SU-DHL-6 (cell line): ENCODE measurements at regions not wholly inside any gene's neighbourhood (a gene's known extent, or its start where the extent isn't known, plus 50 kb on each side); places are given as distances from the start of the nearest gene placed in this dataset.
"Not testable (repeated sequence)": the region's sequence is repeated elsewhere in the genome, so short reads cannot be mapped to it uniquely, and the experiment has no call there.

Experiments
- H2AFZ ChIP-seq: fragments of 200-600 bp; sonication (generic); 2 replicates; pipeline ENCODE4 v1.6.1; 2014; ENCODE audit warnings: low read depth, mild to moderate bottlenecking, moderate library complexity, mixed read lengths, antibody characterized with exemption, low read length; ENCODE audit not compliant: severe bottlenecking
- H3F3A ChIP-seq: fragments of 200-600 bp; shearing (Covaris generic); 2 replicates; pipeline ENCODE4 v1.6.0; 2016; ENCODE audit warnings: antibody characterized with exemption, mild to moderate bottlenecking; ENCODE audit not compliant: insufficient read depth
- H3K27ac ChIP-seq: fragments of 200-600 bp; sonication (generic); 2 replicates; pipeline ENCODE4 v1.5.1; 2016; ENCODE audit warnings: low read depth, mild to moderate bottlenecking, low read length, moderate library complexity, mixed read lengths
- H3K27me3 ChIP-seq: fragments of 200-600 bp; sonication (generic), shearing (Covaris generic); 2 replicates; pipeline ENCODE4 v1.6.0; 2014; ENCODE audit warnings: mild to moderate bottlenecking, low read length
- H3K36me3 ChIP-seq: fragments of 200-600 bp; sonication (generic); 2 replicates; pipeline ENCODE4 v1.6.1; 2014; ENCODE audit warnings: mild to moderate bottlenecking, low read length, mixed read lengths
- H3K4me2 ChIP-seq: fragments of 300-600, 200-600 bp; shearing (Covaris generic), sonication (generic); 2 replicates; pipeline ENCODE4 v1.6.0; 2014; ENCODE audit warnings: low read length, low read depth, mild to moderate bottlenecking; ENCODE audit not compliant: poor library complexity, severe bottlenecking
- H3K4me3 ChIP-seq: fragments of 200-600 bp; sonication (generic); 2 replicates; pipeline ENCODE4 v1.5.1; 2014; ENCODE audit warnings: antibody characterized with exemption, low read length, mild to moderate bottlenecking, mixed read lengths; ENCODE audit not compliant: insufficient read depth, poor library complexity, severe bottlenecking
- H3K79me2 ChIP-seq: fragments of 200-600 bp; sonication (generic); 2 replicates; pipeline ENCODE4 v1.6.1; 2014; ENCODE audit warnings: mild to moderate bottlenecking, low read length, moderate library complexity; ENCODE audit not compliant: insufficient read depth
- H3K9ac ChIP-seq: fragments of 200-600 bp; sonication (generic); 2 replicates; pipeline ENCODE4 v1.7.0; 2014; ENCODE audit warnings: mild to moderate bottlenecking, low read length
- H3K9me2 ChIP-seq: fragments of 200-600 bp; sonication (generic); replicated peaks from 2 replicates; pipeline ENCODE4 v1.6.1; 2014; ENCODE audit warnings: low read length; ENCODE audit not compliant: insufficient read depth
- H3K9me3 ChIP-seq: fragments of 200-600 bp; sonication (generic); 2 replicates; pipeline ENCODE4 v1.6.1; 2014; ENCODE audit warnings: low read length, mixed read lengths; ENCODE audit not compliant: insufficient read depth
- H4K20me1 ChIP-seq: fragments of 200-600 bp; sonication (generic); 2 replicates; pipeline ENCODE4 v1.6.1; 2014; ENCODE audit warnings: low read depth, mild to moderate bottlenecking, antibody characterized with exemption, low read length, moderate library complexity, mixed read lengths
- CTCF ChIP-seq: fragments of 200-600 bp; sonication (generic); IDR thresholded peaks from one replicate; pipeline ENCODE4 v1.5.1; 2017; ENCODE audit warnings: antibody characterized with exemption, mild to moderate bottlenecking, low read length, moderate library complexity; ENCODE audit not compliant: insufficient read depth, poor library complexity, severe bottlenecking
- EZH2phosphoT487 ChIP-seq: fragments of 200-600 bp; sonication (generic), shearing (Covaris generic); conservative IDR thresholded peaks from 2 replicates; pipeline ENCODE4 v1.6.1; 2018; ENCODE audit warnings: mild to moderate bottlenecking, antibody characterized with exemption, low read length, moderate library complexity, mixed read lengths

DNA sequence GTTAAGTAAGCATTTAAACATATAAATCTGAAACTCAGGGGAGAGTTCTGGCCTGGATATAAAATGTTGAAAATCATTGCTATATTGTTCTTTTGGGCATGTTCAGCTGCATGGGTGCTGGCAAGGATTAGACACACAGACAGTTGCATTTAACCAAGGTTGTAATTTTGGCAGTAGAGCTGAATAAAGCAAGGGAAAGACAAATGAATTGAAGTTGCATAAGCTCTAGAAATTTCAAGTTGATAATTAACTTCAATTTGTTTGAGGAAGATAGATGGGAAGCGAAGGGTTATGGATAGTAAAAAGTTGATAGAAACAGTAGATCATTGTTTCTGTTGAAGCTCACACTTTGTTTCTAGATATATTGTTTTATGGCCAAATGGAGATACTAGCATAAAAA, 97.2 kb upstream of the KCNJ18 start:
- TF ChIP-seq EZH2phosphoT487 (no peak), CTCF (no peak)
- Histone ChIP-seq H3F3A (no peaks in the 10 kb centered on the region), H3K27me3 (no peaks in the 10 kb centered on the region), H4K20me1 (no peaks in the 10 kb centered on the region), H3K4me3 (no peak overlapping the region), H3K4me2 (no peak overlapping the region), H3K36me3 (no peaks in the 10 kb centered on the region), H3K9me3 (no peaks in the 10 kb centered on the region), H3K9me2 (no peaks in the 10 kb centered on the region), H3K9ac (no peak overlapping the region), H3K27ac (no peak overlapping the region), H3K79me2 (no peaks in the 10 kb centered on the region), H2AFZ (no peak overlapping the region)

DNA sequence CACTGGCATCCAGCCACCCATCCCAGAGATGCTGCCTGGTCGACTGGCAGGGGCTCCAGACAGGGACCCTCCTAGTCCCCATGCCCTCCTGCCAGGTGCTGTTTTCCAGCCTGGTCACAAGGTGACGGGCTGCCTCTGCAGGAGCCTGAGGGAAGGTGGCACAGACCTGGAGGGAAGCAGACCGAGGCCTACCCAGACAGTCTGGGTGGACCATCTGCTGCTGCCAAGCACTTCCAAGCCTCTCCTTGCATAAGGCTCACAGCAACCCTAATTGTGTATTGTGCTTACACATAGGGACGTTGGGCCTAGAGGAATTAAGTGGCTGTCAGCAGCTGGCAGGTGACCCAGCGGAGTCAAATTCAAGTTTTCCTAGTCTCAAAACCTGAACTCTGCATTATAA, 90.1 kb upstream of the KCNJ18 start:
- Histone ChIP-seq H3F3A (no peaks in the 10 kb centered on the region), H3K9me2 (no peaks in the 10 kb centered on the region), H2AFZ (no peak overlapping the region), H3K27ac (no peak overlapping the region), H3K4me3 (no peak overlapping the region), H3K4me2 (no peak overlapping the region), H3K9me3 (no peaks in the 10 kb centered on the region), H3K9ac (no peak overlapping the region), H4K20me1 (no peaks in the 10 kb centered on the region), H3K27me3 (no peaks in the 10 kb centered on the region), H3K79me2 (no peaks in the 10 kb centered on the region), H3K36me3 (no peaks in the 10 kb centered on the region)
- TF ChIP-seq CTCF (no peak), EZH2phosphoT487 (no peak)

DNA sequence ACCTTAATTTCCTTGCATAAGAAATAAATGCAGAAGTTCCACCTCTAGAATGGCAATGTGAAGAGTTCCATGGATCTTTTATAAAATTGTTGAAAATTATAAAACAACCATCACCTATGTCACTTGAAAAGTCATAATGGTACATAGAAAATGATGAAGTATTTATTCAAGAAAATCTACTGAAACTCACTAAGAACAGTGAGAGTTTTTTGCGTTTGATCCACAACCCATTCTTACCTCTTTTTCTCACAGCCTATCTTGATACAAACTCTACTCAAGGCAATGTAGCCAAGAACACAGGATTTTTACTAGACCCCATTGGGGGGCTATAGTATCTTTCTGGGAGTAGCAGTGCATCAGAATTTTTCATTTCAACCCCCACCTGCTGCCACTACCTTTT, 89.0 kb upstream of the KCNJ18 start:
- H4K20me1 ChIP-seq, H3K27ac ChIP-seq, H3K9ac ChIP-seq, H3K36me3 ChIP-seq, H3K4me2 ChIP-seq, H2AFZ ChIP-seq, H3K4me3 ChIP-seq, H3K79me2 ChIP-seq, H3F3A ChIP-seq, H3K9me3 ChIP-seq, H3K27me3 ChIP-seq, H3K9me2 ChIP-seq: not testable (repeated sequence)

GRCh38 chr17:21611443-21611842, 80.9 kb upstream of the KCNJ18 start:
- H3K79me2 ChIP-seq, H3K27me3 ChIP-seq, H3K4me2 ChIP-seq, H3K9me2 ChIP-seq, H3K27ac ChIP-seq, H2AFZ ChIP-seq, H3K9ac ChIP-seq, H3K36me3 ChIP-seq, H3K9me3 ChIP-seq, H4K20me1 ChIP-seq, H3F3A ChIP-seq, H3K4me3 ChIP-seq: not testable (repeated sequence)

- H2AFZ ChIP-seq, H3K27ac ChIP-seq, H4K20me1 ChIP-seq, H3K36me3 ChIP-seq, H3K9ac ChIP-seq, H3K9me2 ChIP-seq, H3K9me3 ChIP-seq, H3K4me2 ChIP-seq, H3K79me2 ChIP-seq, H3K27me3 ChIP-seq, H3K4me3 ChIP-seq, H3F3A ChIP-seq: not testable (repeated sequence)
Measured at GRCh38 chr17:21612123-21613070, 79.9 kb upstream of the KCNJ18 start.
